ENCODE measurements at regions not wholly inside any gene's neighbourhood (a gene's known extent, or its start where the extent isn't known, plus 50 kb on each side); places are given as distances from the start of the nearest gene placed in this dataset.

GRCh38 chr10:23608926-23609325 is 170.1 kb downstream of the OTUD1 start:
- no peak for TF ChIP-seq POLR2A (IDR thresholded peaks at IDR 0.05)
- TF ChIP-seq POLR2AphosphoS5 (IDR thresholded peaks at IDR 0.05): no peak
- TF ChIP-seq CTCF (IDR thresholded peaks at IDR 0.05): no peak

Data from prostate gland (tissue), 2 donors.